Activated gamma-delta T cell (primary cell): ENCODE measurements at regions not wholly inside any gene's neighbourhood (a gene's known extent, or its start where the extent isn't known, plus 50 kb on each side); places are given as distances from the start of the nearest gene placed in this dataset.
"Not testable (repeated sequence)": the region's sequence is repeated elsewhere in the genome, so short reads cannot be mapped to it uniquely, and the experiment has no call there.

Experiments used
- DNase-seq: peaks from one replicate; lab custom pipeline; 2025; lab: John Stamatoyannopoulos, UW

- no peak for DNase-seq
Observed at GRCh38 chr14:71566276-71566675, 366.0 kb upstream of the RGS6 start.

- DNase-seq: not testable (repeated sequence)
Observed at GRCh38 chr14:71567499-71568133, 364.6 kb upstream of the RGS6 start.

- no peak for DNase-seq
Observed at GRCh38 chr14:71574976-71575375, 357.3 kb upstream of the RGS6 start.

- DNase-seq: no peak
Observed at GRCh38 chr14:71576472-71576871, 355.8 kb upstream of the RGS6 start.

- no peak for DNase-seq
Observed at GRCh38 chr14:71579331-71579730, 352.9 kb upstream of the RGS6 start.

GRCh38 chr14:71582705-71583104 lies 349.5 kb upstream of the RGS6 start:
- no peak for DNase-seq

GRCh38 chr14:71583194-71583593 lies 349.0 kb upstream of the RGS6 start:
- DNase-seq: no peak

GRCh38 chr14:71583705-71584104 lies 348.5 kb upstream of the RGS6 start:
- DNase-seq: no peak

- DNase-seq: no peak
Observed at GRCh38 chr14:71585361-71585760, 346.9 kb upstream of the RGS6 start.

GRCh38 chr14:71586131-71586897 lies 345.9 kb upstream of the RGS6 start:
- DNase-seq: no peak

GRCh38 chr14:71588028-71588427 lies 344.2 kb upstream of the RGS6 start:
- DNase-seq: no peak

- no peak for DNase-seq
Observed at GRCh38 chr14:71588576-71589215, 343.5 kb upstream of the RGS6 start.

- no peak for DNase-seq
Observed at GRCh38 chr14:71589609-71590008, 342.6 kb upstream of the RGS6 start.

- DNase-seq: no peak
Observed at GRCh38 chr14:71590131-71590530, 342.1 kb upstream of the RGS6 start.

- DNase-seq: no peak
Observed at GRCh38 chr14:71591231-71591630, 341.0 kb upstream of the RGS6 start.

GRCh38 chr14:71591929-71592328 lies 340.3 kb upstream of the RGS6 start:
- DNase-seq: no peak

- no peak for DNase-seq
Observed at GRCh38 chr14:71592361-71592760, 339.9 kb upstream of the RGS6 start.

GRCh38 chr14:71593966-71594365 lies 338.3 kb upstream of the RGS6 start:
- no peak for DNase-seq

- no peak for DNase-seq
Observed at GRCh38 chr14:71594821-71595220, 337.4 kb upstream of the RGS6 start.

GRCh38 chr14:71595441-71595840 lies 336.8 kb upstream of the RGS6 start:
- no peak for DNase-seq

GRCh38 chr14:71597287-71597920 lies 334.8 kb upstream of the RGS6 start:
- no peak for DNase-seq

- DNase-seq: no peak
Observed at GRCh38 chr14:71597955-71598660, 334.1 kb upstream of the RGS6 start.
